H1 (cell line): ENCODE measurements at regions not wholly inside any gene's neighbourhood (a gene's known extent, or its start where the extent isn't known, plus 50 kb on each side); places are given as distances from the start of the nearest gene placed in this dataset.

Experiments
- BRCA1 ChIP-seq: IDR thresholded peaks from 2 replicates; pipeline ENCODE4 v1.6.1; 2012; ENCODE audit warnings: low read depth, low read length, improper control_type of control experiment
- TF ChIP-seq, protein P1 (sequence below): fragments of 300-600 bp; sonication (generic); IDR thresholded peaks from 2 replicates; pipeline ENCODE4 v1.7.1; 2012; ENCODE audit warnings: low read length, moderate library complexity, mild to moderate bottlenecking, inconsistent platforms; ENCODE audit not compliant: insufficient replicate concordance

DNA sequence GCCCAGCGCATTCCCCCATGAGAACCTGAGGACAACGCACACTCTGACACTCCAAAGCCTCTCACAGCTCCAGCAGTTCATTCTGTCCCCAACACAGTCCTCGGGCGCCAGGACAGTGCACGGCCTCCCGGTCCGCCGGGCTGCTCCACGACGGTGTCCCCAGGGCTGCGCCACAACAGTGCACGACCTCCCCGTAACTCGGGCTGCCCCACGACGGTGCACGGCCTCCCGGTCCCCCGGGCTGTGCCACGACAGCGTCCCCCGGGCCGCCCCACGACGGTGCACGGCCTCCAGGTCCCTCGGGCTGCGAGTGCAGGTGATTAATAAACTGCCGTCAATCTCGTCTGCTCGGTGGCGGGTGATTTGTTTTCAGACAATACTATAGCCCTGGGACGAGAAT, 585.1 kb upstream of the FRG1 start (continued):
- TF ChIP-seq, protein P1, sequence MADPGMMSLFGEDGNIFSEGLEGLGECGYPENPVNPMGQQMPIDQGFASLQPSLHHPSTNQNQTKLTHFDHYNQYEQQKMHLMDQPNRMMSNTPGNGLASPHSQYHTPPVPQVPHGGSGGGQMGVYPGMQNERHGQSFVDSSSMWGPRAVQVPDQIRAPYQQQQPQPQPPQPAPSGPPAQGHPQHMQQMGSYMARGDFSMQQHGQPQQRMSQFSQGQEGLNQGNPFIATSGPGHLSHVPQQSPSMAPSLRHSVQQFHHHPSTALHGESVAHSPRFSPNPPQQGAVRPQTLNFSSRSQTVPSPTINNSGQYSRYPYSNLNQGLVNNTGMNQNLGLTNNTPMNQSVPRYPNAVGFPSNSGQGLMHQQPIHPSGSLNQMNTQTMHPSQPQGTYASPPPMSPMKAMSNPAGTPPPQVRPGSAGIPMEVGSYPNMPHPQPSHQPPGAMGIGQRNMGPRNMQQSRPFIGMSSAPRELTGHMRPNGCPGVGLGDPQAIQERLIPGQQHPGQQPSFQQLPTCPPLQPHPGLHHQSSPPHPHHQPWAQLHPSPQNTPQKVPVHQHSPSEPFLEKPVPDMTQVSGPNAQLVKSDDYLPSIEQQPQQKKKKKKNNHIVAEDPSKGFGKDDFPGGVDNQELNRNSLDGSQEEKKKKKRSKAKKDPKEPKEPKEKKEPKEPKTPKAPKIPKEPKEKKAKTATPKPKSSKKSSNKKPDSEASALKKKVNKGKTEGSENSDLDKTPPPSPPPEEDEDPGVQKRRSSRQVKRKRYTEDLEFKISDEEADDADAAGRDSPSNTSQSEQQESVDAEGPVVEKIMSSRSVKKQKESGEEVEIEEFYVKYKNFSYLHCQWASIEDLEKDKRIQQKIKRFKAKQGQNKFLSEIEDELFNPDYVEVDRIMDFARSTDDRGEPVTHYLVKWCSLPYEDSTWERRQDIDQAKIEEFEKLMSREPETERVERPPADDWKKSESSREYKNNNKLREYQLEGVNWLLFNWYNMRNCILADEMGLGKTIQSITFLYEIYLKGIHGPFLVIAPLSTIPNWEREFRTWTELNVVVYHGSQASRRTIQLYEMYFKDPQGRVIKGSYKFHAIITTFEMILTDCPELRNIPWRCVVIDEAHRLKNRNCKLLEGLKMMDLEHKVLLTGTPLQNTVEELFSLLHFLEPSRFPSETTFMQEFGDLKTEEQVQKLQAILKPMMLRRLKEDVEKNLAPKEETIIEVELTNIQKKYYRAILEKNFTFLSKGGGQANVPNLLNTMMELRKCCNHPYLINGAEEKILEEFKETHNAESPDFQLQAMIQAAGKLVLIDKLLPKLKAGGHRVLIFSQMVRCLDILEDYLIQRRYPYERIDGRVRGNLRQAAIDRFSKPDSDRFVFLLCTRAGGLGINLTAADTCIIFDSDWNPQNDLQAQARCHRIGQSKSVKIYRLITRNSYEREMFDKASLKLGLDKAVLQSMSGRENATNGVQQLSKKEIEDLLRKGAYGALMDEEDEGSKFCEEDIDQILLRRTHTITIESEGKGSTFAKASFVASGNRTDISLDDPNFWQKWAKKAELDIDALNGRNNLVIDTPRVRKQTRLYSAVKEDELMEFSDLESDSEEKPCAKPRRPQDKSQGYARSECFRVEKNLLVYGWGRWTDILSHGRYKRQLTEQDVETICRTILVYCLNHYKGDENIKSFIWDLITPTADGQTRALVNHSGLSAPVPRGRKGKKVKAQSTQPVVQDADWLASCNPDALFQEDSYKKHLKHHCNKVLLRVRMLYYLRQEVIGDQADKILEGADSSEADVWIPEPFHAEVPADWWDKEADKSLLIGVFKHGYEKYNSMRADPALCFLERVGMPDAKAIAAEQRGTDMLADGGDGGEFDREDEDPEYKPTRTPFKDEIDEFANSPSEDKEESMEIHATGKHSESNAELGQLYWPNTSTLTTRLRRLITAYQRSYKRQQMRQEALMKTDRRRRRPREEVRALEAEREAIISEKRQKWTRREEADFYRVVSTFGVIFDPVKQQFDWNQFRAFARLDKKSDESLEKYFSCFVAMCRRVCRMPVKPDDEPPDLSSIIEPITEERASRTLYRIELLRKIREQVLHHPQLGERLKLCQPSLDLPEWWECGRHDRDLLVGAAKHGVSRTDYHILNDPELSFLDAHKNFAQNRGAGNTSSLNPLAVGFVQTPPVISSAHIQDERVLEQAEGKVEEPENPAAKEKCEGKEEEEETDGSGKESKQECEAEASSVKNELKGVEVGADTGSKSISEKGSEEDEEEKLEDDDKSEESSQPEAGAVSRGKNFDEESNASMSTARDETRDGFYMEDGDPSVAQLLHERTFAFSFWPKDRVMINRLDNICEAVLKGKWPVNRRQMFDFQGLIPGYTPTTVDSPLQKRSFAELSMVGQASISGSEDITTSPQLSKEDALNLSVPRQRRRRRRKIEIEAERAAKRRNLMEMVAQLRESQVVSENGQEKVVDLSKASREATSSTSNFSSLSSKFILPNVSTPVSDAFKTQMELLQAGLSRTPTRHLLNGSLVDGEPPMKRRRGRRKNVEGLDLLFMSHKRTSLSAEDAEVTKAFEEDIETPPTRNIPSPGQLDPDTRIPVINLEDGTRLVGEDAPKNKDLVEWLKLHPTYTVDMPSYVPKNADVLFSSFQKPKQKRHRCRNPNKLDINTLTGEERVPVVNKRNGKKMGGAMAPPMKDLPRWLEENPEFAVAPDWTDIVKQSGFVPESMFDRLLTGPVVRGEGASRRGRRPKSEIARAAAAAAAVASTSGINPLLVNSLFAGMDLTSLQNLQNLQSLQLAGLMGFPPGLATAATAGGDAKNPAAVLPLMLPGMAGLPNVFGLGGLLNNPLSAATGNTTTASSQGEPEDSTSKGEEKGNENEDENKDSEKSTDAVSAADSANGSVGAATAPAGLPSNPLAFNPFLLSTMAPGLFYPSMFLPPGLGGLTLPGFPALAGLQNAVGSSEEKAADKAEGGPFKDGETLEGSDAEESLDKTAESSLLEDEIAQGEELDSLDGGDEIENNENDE = no peak
- no peak for TF ChIP-seq BRCA1
